ENCODE measurements at regions not wholly inside any gene's neighbourhood (a gene's known extent, or its start where the extent isn't known, plus 50 kb on each side); places are given as distances from the start of the nearest gene placed in this dataset.

DNA sequence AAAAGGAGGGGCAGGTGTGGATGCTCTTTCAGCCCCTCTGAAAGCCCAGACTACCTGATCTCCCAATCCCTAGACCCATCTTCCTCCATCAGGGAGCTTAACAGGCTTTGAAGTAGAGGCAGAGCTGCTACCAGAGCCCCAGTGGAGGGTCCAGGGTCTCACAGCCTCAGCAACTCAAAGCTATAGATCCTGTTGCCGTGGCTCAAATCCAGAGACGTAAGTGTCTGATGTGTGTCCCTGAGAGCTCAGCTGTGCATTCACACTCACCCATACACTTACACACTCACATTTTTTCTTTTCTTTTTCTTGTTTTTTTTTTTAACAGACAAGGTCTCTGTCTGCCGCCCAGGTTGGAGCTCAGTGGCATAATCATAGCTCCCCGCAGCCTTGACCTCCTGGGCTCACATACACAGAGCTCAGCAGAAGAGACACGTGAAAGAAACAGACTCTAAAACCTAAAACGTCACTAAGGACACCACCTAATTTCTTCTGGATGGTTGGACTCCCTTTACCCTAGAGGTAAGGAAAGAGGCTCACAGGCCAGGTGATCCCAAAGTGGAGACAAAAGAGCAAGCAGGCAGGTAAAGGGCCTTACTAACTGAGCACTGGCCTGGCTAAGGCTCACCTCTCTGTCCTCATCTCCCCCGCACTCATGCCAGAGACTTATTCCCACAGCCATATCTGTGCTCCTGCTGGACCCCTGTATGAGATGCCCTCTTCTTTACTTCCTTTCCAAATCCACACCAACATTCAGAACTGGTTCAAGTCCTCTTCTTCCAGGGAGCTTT, 80.7 kb downstream of the SCN11A start:
- H3K4me2 ChIP-seq (ENCODE audit: low read length): no peak overlapping the region
- H3K9ac ChIP-seq (ENCODE audit: low read length): no peak overlapping the region
- no peak for DNase-seq
- no peak for ATAC-seq
- no peaks in the 10 kb centered on the region for H3K36me3 ChIP-seq (ENCODE audit: low read depth, low read length)
- H3K79me2 ChIP-seq (ENCODE audit: low read length): no peaks in the 10 kb centered on the region
- H4K20me1 ChIP-seq (ENCODE audit: low read length): no peaks in the 10 kb centered on the region
- no TSS peak for BruUV-seq (replicated peaks)
- TF ChIP-seq EZH2 (IDR thresholded peaks at IDR 0.05; ENCODE audit: low read length, unreplicated experiment): no peak
- TF ChIP-seq, protein P1, sequence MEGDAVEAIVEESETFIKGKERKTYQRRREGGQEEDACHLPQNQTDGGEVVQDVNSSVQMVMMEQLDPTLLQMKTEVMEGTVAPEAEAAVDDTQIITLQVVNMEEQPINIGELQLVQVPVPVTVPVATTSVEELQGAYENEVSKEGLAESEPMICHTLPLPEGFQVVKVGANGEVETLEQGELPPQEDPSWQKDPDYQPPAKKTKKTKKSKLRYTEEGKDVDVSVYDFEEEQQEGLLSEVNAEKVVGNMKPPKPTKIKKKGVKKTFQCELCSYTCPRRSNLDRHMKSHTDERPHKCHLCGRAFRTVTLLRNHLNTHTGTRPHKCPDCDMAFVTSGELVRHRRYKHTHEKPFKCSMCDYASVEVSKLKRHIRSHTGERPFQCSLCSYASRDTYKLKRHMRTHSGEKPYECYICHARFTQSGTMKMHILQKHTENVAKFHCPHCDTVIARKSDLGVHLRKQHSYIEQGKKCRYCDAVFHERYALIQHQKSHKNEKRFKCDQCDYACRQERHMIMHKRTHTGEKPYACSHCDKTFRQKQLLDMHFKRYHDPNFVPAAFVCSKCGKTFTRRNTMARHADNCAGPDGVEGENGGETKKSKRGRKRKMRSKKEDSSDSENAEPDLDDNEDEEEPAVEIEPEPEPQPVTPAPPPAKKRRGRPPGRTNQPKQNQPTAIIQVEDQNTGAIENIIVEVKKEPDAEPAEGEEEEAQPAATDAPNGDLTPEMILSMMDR (conservative IDR thresholded peaks at IDR 0.05; ENCODE audit: low read depth, low read length): no peak
- TF ChIP-seq EZH2phosphoT487 (IDR thresholded peaks at IDR 0.05; ENCODE audit: borderline replicate concordance, low read length): no peak
- ChIA-PET POLR2A (ENCODE audit: unreplicated experiment) (no interaction called here), CTCF (no interaction called here)
- H3K9me3 ChIP-seq (ENCODE audit: low read length): no peaks in the 10 kb centered on the region
- H3K27ac ChIP-seq (ENCODE audit: low read length): no peak overlapping the region
- H3F3A ChIP-seq (ENCODE audit: low read length, unreplicated experiment): no peaks in the 10 kb centered on the region
- intact Hi-C loops (cut with micrococcal nuclease): no loop called here
- no peak overlapping the region for H3K4me3 ChIP-seq (ENCODE audit: low read length)
- no peaks in the 10 kb centered on the region for H3K4me1 ChIP-seq (ENCODE audit: insufficient read depth, low read length)
- H3K27me3 ChIP-seq (ENCODE audit: low read length): peaks cover 70% of the 10 kb centered on the region
- no peaks in the 10 kb centered on the region for H3K9me2 ChIP-seq (replicated peaks; ENCODE audit: low read length)
- no peak overlapping the region for H2AFZ ChIP-seq (ENCODE audit: low read length)

DNA sequence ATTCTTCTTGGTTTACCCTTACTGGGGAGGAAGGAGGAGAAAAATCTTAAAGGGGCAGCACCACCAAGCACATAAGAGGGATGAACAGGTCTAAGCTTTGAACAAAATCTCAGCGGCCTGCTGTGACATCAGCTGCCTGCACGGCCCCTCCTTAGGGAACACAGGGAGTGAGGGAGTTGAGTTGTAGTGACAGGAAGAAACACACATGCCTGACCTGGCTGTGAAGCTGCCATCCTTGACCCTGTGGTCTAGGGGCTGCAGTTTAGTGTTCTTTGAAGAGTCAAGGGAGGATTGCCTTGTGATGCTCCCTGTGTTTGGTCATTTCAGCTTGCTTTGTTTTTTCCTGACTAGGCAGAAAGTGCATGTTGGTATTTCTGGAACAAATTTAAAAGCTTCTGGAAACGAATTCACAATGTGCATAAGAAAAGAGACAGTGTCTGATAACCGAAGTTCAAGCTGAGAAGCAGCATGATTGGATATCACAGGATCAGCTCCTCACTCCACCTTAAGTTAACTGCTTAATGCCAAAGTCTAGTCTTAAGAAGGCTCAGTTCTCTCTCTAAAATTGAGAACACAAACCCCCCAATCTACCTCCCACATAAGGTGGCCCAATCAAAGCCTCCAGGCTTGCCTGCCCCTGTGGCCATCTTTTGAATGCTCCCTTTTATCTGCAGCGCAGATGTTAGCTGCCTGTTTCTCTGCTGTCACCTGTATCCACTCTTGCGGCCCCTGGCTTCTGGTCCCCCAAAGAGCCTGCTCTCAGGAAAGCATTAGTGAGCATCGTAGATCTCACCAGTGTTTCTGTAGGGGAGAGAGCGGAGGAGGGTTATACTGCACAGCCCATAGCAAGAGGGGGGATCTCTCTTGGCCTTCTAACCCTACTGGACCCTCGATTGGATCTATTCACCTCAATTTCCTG, 82.2 kb downstream of the SCN11A start:
- no peaks in the 10 kb centered on the region for H3K36me3 ChIP-seq (ENCODE audit: low read depth, low read length)
- H3K4me3 ChIP-seq (ENCODE audit: low read length): no peak overlapping the region
- POLR2A ChIA-PET (ENCODE audit: unreplicated experiment): no interaction called here
- H3K27me3 ChIP-seq (ENCODE audit: low read length): peaks cover 74% of the 10 kb centered on the region
- H3K9me3 ChIP-seq (ENCODE audit: low read length): no peaks in the 10 kb centered on the region
- H3K9ac ChIP-seq (ENCODE audit: low read length): no peak overlapping the region
- H3K9me2 ChIP-seq (replicated peaks; ENCODE audit: low read length): no peaks in the 10 kb centered on the region
- no peak for DNase-seq
- H3F3A ChIP-seq (ENCODE audit: low read length, unreplicated experiment): no peaks in the 10 kb centered on the region
- no peaks in the 10 kb centered on the region for H4K20me1 ChIP-seq (ENCODE audit: low read length)
- H3K27ac ChIP-seq (ENCODE audit: low read length): no peak overlapping the region
- H3K4me1 ChIP-seq (ENCODE audit: insufficient read depth, low read length): no peaks in the 10 kb centered on the region
- H3K4me2 ChIP-seq (ENCODE audit: low read length): no peak overlapping the region
- H3K79me2 ChIP-seq (ENCODE audit: low read length): no peaks in the 10 kb centered on the region
- no TSS peak for BruUV-seq (replicated peaks)
- ATAC-seq: no peak
- CTCF ChIA-PET: no interaction called here
- no peak overlapping the region for H2AFZ ChIP-seq (ENCODE audit: low read length)
- TF ChIP-seq EZH2 (IDR thresholded peaks at IDR 0.05; ENCODE audit: low read length, unreplicated experiment) (no peak), EZH2phosphoT487 (IDR thresholded peaks at IDR 0.05; ENCODE audit: borderline replicate concordance, low read length) (no peak)
- TF ChIP-seq, protein P1 (conservative IDR thresholded peaks at IDR 0.05; ENCODE audit: low read depth, low read length): no peak
- intact Hi-C loops (cut with micrococcal nuclease): no loop called here

All from PC-3 (cell line).